ENCODE measurements at regions not wholly inside any gene's neighbourhood (a gene's known extent, or its start where the extent isn't known, plus 50 kb on each side); places are given as distances from the start of the nearest gene placed in this dataset.

DNA sequence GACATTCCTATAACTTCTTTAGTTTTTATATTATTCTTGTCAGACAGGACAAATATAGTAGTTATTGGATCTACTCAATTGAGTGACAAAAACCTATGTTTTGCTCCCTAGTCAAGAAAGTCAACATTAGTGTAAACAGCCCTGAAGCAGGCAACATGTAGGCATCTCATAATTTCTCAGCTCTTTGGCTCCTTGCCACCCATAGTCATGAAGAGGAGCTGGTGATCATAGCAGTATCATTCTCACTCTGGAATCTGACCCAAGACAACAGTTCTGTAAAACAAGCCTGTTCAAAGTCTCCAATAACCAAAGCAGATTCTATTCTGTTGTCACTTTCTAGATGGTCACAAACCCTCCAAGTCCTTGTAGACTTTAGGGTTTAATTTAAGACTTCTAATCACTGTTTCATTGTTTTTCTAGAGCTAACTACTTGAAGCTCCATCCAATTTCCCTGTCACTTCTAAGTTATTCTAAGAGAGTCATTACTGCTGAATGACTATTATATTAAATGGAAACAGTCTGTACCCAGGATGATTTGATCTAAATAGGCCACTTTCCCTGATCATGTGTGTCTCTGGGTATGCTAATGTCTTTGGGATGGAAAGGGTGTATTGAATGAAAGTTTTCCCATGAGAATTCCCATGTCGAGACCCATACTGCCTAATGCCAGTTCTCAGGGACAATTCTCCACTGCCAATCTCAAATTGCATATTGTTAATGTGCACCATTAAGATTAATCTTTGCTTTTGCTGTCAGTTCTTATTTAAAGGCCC is 533.3 kb downstream of the ACTL7B start:
- no peak overlapping the region for H3K4me3 ChIP-seq
- intact Hi-C loops (cut with DNase I) = no loop called here
- TF ChIP-seq, protein P1, sequence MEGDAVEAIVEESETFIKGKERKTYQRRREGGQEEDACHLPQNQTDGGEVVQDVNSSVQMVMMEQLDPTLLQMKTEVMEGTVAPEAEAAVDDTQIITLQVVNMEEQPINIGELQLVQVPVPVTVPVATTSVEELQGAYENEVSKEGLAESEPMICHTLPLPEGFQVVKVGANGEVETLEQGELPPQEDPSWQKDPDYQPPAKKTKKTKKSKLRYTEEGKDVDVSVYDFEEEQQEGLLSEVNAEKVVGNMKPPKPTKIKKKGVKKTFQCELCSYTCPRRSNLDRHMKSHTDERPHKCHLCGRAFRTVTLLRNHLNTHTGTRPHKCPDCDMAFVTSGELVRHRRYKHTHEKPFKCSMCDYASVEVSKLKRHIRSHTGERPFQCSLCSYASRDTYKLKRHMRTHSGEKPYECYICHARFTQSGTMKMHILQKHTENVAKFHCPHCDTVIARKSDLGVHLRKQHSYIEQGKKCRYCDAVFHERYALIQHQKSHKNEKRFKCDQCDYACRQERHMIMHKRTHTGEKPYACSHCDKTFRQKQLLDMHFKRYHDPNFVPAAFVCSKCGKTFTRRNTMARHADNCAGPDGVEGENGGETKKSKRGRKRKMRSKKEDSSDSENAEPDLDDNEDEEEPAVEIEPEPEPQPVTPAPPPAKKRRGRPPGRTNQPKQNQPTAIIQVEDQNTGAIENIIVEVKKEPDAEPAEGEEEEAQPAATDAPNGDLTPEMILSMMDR (IDR thresholded peaks at IDR 0.05) = no peak
- DNase-seq = no peak
- H3K36me3 ChIP-seq = no peaks in the 10 kb centered on the region
- no peak overlapping the region for H3K27ac ChIP-seq
- peaks cover 15% of the 10 kb centered on the region for H3K9me3 ChIP-seq
- no peak for ATAC-seq
- no peaks in the 10 kb centered on the region for H3K4me1 ChIP-seq
- no peaks in the 10 kb centered on the region for H3K27me3 ChIP-seq (ENCODE audit: low read depth)

DNA sequence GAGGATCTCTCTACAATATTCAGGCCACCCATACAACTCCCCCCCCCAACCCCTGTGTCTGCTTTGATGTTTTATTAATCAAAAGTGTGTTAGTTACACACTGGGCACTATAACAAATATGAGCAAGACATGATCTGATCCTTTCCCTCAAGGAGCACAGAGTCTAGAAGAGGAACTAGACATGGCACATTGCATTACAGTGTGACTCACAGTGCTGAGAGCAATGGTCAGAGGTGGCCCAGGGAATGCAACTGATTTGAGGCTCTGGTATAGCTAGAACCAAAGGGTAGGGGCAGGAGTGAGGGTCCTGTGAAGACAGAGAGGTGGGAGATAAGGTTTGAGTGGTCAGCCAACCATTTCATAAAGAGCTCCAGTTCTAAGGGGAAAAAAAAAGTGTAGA is 539.2 kb downstream of the ACTL7B start:
- Histone ChIP-seq H3K4me1 (no peaks in the 10 kb centered on the region), H3K4me3 (no peak overlapping the region), H3K27me3 (ENCODE audit: low read depth) (no peaks in the 10 kb centered on the region), H3K27ac (no peak overlapping the region), H3K36me3 (no peaks in the 10 kb centered on the region), H3K9me3 (no peaks in the 10 kb centered on the region)
- ATAC-seq = peak in 1 of 2 donors; percentile 63
- intact Hi-C loops (cut with DNase I) = no loop called here
- DNase-seq = no peak
- TF ChIP-seq, protein P1 (IDR thresholded peaks at IDR 0.05) = no peak

DNA sequence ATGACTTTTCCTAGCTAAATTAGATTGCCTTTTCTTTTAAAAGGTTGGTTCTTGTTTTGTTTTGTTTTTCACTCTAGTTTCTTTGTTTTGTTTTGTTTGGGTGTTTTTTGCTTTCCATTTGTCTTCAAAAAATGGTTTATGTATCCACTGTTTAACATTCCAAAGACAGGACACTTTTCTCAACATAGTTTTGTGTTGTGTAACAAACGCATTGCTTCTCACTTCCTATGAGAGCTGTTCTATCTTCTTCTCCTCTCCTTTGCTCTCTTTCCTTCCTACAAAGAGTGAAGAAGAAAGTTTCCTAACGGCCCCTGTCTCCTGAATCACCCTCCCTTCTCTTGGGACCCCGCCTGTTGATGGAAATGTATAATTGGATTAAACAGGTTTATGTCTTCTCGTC is 539.7 kb downstream of the ACTL7B start:
- no peaks in the 10 kb centered on the region for H3K9me3 ChIP-seq
- H3K4me3 ChIP-seq = no peak overlapping the region
- TF ChIP-seq, protein P1 (IDR thresholded peaks at IDR 0.05) = no peak
- no peak overlapping the region for H3K27ac ChIP-seq
- DNase-seq = no peak
- no peaks in the 10 kb centered on the region for H3K36me3 ChIP-seq
- no peaks in the 10 kb centered on the region for H3K27me3 ChIP-seq (ENCODE audit: low read depth)
- no peaks in the 10 kb centered on the region for H3K4me1 ChIP-seq
- intact Hi-C loops (cut with DNase I) = no loop called here
- ATAC-seq = no peak

DNA sequence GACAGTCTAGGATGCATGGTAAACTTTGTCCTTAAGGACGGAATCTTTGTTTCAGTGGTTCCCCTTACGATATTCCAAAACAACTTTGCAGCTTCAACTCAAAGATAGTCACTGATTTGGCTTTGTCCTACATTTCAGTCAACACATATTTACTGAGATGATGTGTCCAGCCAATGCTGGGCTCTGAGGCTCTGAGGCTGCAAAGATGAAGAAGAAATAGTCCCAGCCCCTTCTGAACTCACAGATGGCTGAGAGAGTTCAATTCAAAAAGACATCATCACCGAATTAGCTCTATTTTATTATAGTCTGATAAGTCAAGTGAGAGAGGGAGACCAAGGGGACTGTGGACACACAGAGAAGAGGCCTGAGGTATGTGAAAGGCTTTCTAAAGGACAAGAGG is 544.0 kb downstream of the ACTL7B start:
- intact Hi-C loops (cut with DNase I) = no loop called here
- Histone ChIP-seq H3K27me3 (ENCODE audit: low read depth) (no peaks in the 10 kb centered on the region), H3K4me3 (no peak overlapping the region), H3K27ac (no peak overlapping the region), H3K4me1 (no peaks in the 10 kb centered on the region), H3K9me3 (peaks cover 6% of the 10 kb centered on the region), H3K36me3 (no peaks in the 10 kb centered on the region)
- DNase-seq (no peak), ATAC-seq (no peak)
- TF ChIP-seq, protein P1 (IDR thresholded peaks at IDR 0.05) = no peak

DNA sequence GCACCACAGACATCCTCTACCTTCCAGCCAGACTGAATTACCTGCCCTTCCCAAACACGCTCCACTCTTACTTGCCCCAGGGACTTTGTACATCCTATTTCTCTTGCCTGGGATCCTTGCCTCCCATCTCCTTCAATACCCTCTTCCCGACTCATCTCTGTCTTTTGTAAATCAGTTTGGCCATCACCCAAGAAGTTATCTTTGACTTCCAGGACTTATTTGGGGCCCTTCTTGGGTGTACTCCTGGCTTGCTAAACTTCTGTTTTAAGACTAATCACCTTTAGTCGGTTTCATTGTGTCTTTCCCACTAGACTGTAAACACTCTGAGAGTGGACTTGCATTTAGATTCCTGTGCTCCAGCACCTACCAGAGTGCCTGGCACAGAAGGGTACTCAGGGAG is 545.6 kb downstream of the ACTL7B start:
- intact Hi-C loops (cut with DNase I) = no loop called here
- H3K36me3 ChIP-seq = no peaks in the 10 kb centered on the region
- no peaks in the 10 kb centered on the region for H3K4me1 ChIP-seq
- peaks cover 9% of the 10 kb centered on the region for H3K9me3 ChIP-seq
- no peaks in the 10 kb centered on the region for H3K27me3 ChIP-seq (ENCODE audit: low read depth)
- H3K27ac ChIP-seq = no peak overlapping the region
- TF ChIP-seq, protein P1 (IDR thresholded peaks at IDR 0.05) = no peak
- DNase-seq = no peak
- ATAC-seq = no peak
- no peak overlapping the region for H3K4me3 ChIP-seq

All from lower lobe of right lung (tissue), 2 donors.